HCT116 (cell line): ENCODE measurements at regions not wholly inside any gene's neighbourhood (a gene's known extent, or its start where the extent isn't known, plus 50 kb on each side); places are given as distances from the start of the nearest gene placed in this dataset.

ENCODE experiments used
- ATAC-seq: fragments of 200-7000 bp; cut with Tn5 transposase; 2 replicates; pipeline ENCODE4 v1.9.1; 2020; ENCODE audit warnings: mild to moderate bottlenecking, moderate library complexity
- BruUV-seq: library from RNA; stranded (reverse); fragments of 400-500 nt; replicated peaks from 2 replicates; lab custom pipeline; 2021; lab: Mats Ljungman, UMichigan
- CTCF ChIA-PET: fragments of 300-600 bp; sonication (Branson Sonifier 250); formaldehyde crosslinking; loops from one replicate; lab custom pipeline; 2021; ENCODE audit warnings: antibody characterized with exemption; lab: Charles Lee
- POLR2A ChIA-PET: fragments of 300-600, 350-600 bp; sonication (Branson Sonifier 250); formaldehyde crosslinking; loops from one replicate; lab custom pipeline; 2021; ENCODE audit warnings: antibody characterized with exemption; lab: Charles Lee
- RAD21 ChIA-PET, 2 experiments: fragments of 300-600 bp; sonication (Branson Sonifier 250); formaldehyde crosslinking; loops; one replicate each; lab custom pipeline; 2023; ENCODE audit warnings: low total read pairs in 2 of 2; ENCODE audit not compliant: uncharacterized antibody in 2 of 2, unreplicated experiment in 2 of 2, low non-redundant PET in 1 of 2; lab: Charles Lee
- DNase-seq: peaks from one replicate; pipeline ENCODE4 v3.0.0-alpha.2; 2010; ENCODE audit warnings: low read depth, low spot score
- H2AFZ ChIP-seq: fragments of 200-600 bp; shearing (Covaris generic), sonication (generic); 2 replicates; pipeline ENCODE4 v1.6.1; 2017; ENCODE audit warnings: low read depth, mixed run types, mixed read lengths, antibody characterized with exemption, low read length; ENCODE audit not compliant: poor library complexity, severe bottlenecking
- H3K27ac ChIP-seq: 2 replicates; pipeline ENCODE4 v1.5.1; 2012; ENCODE audit warnings: low read depth, low read length
- H3K27me3 ChIP-seq: fragments of 200-600 bp; sonication (generic); 2 replicates; pipeline ENCODE4 v1.6.1; 2016; ENCODE audit warnings: mixed run types, low read length, mixed read lengths; ENCODE audit not compliant: insufficient read depth
- H3K36me3 ChIP-seq, 2 experiments: fragments of 200-500 bp in 1 of 2; fragments of 200-600 bp in 1 of 2; sonication (Bioruptor generic) in 1 of 2; sonication (generic) in 1 of 2; 2 replicates each; pipeline versions ENCODE4 v1.5.1 to v1.6.1; 2014 to 2016; ENCODE audit warnings: low read length in 2 of 2, inconsistent platforms in 1 of 2, mixed read lengths in 1 of 2, mixed run types in 1 of 2; ENCODE audit not compliant: insufficient read depth in 2 of 2, control insufficient read depth in 1 of 2
- H3K4me1 ChIP-seq, 2 experiments: fragments of 200-600 bp in 1 of 2; sonication (generic) in 1 of 2; 2 replicates each; pipeline versions ENCODE4 v1.5.1 to v1.6.1; 2012 to 2017; ENCODE audit warnings: low read length in 2 of 2, inconsistent platforms in 1 of 2, mild to moderate bottlenecking in 1 of 2, mixed read lengths in 1 of 2, mixed run types in 1 of 2, moderate library complexity in 1 of 2; ENCODE audit not compliant: insufficient read depth in 2 of 2, control insufficient read depth in 1 of 2
- H3K4me2 ChIP-seq: fragments of 200-600 bp; sonication (generic); 2 replicates; pipeline ENCODE4 v1.6.1; 2017; ENCODE audit warnings: mixed run types, low read length, mixed read lengths
- H3K4me3 ChIP-seq, 2 experiments: fragments of 200-600 bp in 1 of 2; sonication (generic) in 1 of 2; replicated peaks in 1 of 2; 2 replicates each; pipeline ENCODE4 v1.5.1; 2011 to 2016; ENCODE audit warnings: low read length in 2 of 2, control low read depth in 1 of 2, low read depth in 1 of 2, mild to moderate bottlenecking in 1 of 2, mixed read lengths in 1 of 2, mixed run types in 1 of 2
- H3K79me2 ChIP-seq: fragments of 200-600 bp; sonication (generic); 2 replicates; pipeline ENCODE4 v1.6.1; 2017; ENCODE audit warnings: mild to moderate bottlenecking, mixed run types, low read length, moderate library complexity, mixed read lengths; ENCODE audit not compliant: insufficient read depth
- H3K9ac ChIP-seq: fragments of 200-600 bp; sonication (generic); 2 replicates; pipeline ENCODE4 v1.6.1; 2016; ENCODE audit warnings: low read length, mixed read lengths
- H3K9me2 ChIP-seq: fragments of 200-600 bp; sonication (generic), shearing (Covaris generic); 2 replicates; pipeline ENCODE4 v1.6.1; 2017; ENCODE audit warnings: mixed run types, mild to moderate bottlenecking, moderate library complexity; ENCODE audit not compliant: insufficient read depth
- H3K9me3 ChIP-seq, 2 experiments: fragments of 200-500 bp in 1 of 2; fragments of 200-600 bp in 1 of 2; sonication (Bioruptor generic) in 1 of 2; sonication (generic) in 1 of 2; 2 replicates each; pipeline ENCODE4 v1.6.1; 2014 to 2017; ENCODE audit warnings: low read length in 2 of 2, mixed read lengths in 2 of 2, inconsistent platforms in 1 of 2, low read depth in 1 of 2, mild to moderate bottlenecking in 1 of 2, mixed run types in 1 of 2, moderate library complexity in 1 of 2; ENCODE audit not compliant: control insufficient read depth in 1 of 2, insufficient read depth in 1 of 2
- H4K20me1 ChIP-seq: fragments of 200-600 bp; sonication (generic), shearing (Covaris generic); 2 replicates; pipeline ENCODE4 v1.6.1; 2017; ENCODE audit warnings: mixed run types, mild to moderate bottlenecking, moderate library complexity; ENCODE audit not compliant: insufficient read depth
- ATF3 ChIP-seq: IDR thresholded peaks from 2 replicates; pipeline ENCODE4 v1.6.1; 2012
- CBX3 ChIP-seq: IDR thresholded peaks from 2 replicates; pipeline ENCODE4 v1.6.1; 2012; ENCODE audit warnings: low read depth
- CEBPB ChIP-seq: IDR thresholded peaks from 2 replicates; pipeline ENCODE4 v1.6.1; 2012; ENCODE audit warnings: low read depth
- EGR1 ChIP-seq: IDR thresholded peaks from 2 replicates; pipeline ENCODE4 v1.6.1; 2012; ENCODE audit warnings: low read depth
- ELF1 ChIP-seq: IDR thresholded peaks from 2 replicates; pipeline ENCODE4 v1.6.1; 2012; ENCODE audit warnings: low read depth, borderline replicate concordance
- EZH2phosphoT487 ChIP-seq: fragments of 200-600 bp; IDR thresholded peaks from 2 replicates; pipeline ENCODE4 v1.6.1; 2018; ENCODE audit warnings: antibody characterized with exemption, borderline replicate concordance
- FOSL1 ChIP-seq: IDR thresholded peaks from 2 replicates; pipeline ENCODE4 v1.6.1; 2012; ENCODE audit warnings: low read depth
- JUND ChIP-seq: IDR thresholded peaks from 2 replicates; pipeline ENCODE4 v1.6.1; 2012
- MAX ChIP-seq: IDR thresholded peaks from 2 replicates; pipeline ENCODE4 v1.6.1; 2012
- POLR2A ChIP-seq: IDR thresholded peaks from 2 replicates; pipeline ENCODE4 v1.7.0; 2011; ENCODE audit warnings: borderline replicate concordance; ENCODE audit not compliant: insufficient read depth, insufficient read length; ENCODE audit errors: extremely low read depth
- POLR2AphosphoS5 ChIP-seq: IDR thresholded peaks from 2 replicates; pipeline ENCODE4 v1.6.1; 2011; ENCODE audit warnings: mild to moderate bottlenecking, low read depth, low read length, moderate library complexity
- RAD21 ChIP-seq: IDR thresholded peaks from 2 replicates; pipeline ENCODE4 v1.6.1; 2012; ENCODE audit warnings: low read depth, mild to moderate bottlenecking
- REST ChIP-seq: IDR thresholded peaks from 2 replicates; pipeline ENCODE4 v1.6.1; 2012; ENCODE audit warnings: low read depth
- SIN3A ChIP-seq: IDR thresholded peaks from 2 replicates; pipeline ENCODE4 v1.6.1; 2012; ENCODE audit warnings: low read depth
- SP1 ChIP-seq: IDR thresholded peaks from 2 replicates; pipeline ENCODE4 v1.6.1; 2012; ENCODE audit warnings: low read depth
- SRF ChIP-seq: IDR thresholded peaks from 2 replicates; pipeline ENCODE4 v1.6.1; 2012; ENCODE audit warnings: low read depth
- TCF7L2 ChIP-seq: IDR thresholded peaks from 2 replicates; pipeline ENCODE4 v1.7.0; 2011; ENCODE audit warnings: borderline replicate concordance, inconsistent platforms; ENCODE audit not compliant: insufficient read depth, insufficient read length; ENCODE audit errors: extremely low read depth
- YY1 ChIP-seq: IDR thresholded peaks from 2 replicates; pipeline ENCODE4 v1.6.1; 2011; ENCODE audit warnings: low read length, low read depth, moderate library complexity, mild to moderate bottlenecking; ENCODE audit not compliant: insufficient replicate concordance; ENCODE audit errors: extremely low read depth
- ZFX ChIP-seq: fragments of 450-650 bp; IDR thresholded peaks from 2 replicates; pipeline ENCODE4 v1.6.1; 2017
- ZNF274 ChIP-seq: fragments of 200-500 bp; sonication (Bioruptor generic); IDR thresholded peaks from 2 replicates; pipeline ENCODE4 v1.6.1; 2014; ENCODE audit warnings: mild to moderate bottlenecking, low read depth, low read length, inconsistent platforms
- intact Hi-C: fragments of 100-400 bp; cut with micrococcal nuclease; formaldehyde crosslinking; loops from 2 replicates; pipeline ENCODE4 v1.10.0; 2022

- CTCF ChIA-PET = no interaction called here
- no peak for ATAC-seq
- Histone ChIP-seq H4K20me1 (no peaks in the 10 kb centered on the region), H3K4me2 (no peak overlapping the region), H3K9ac (no peak overlapping the region), H3K36me3 (no peaks in the 10 kb centered on the region), H3K4me3 (no peak overlapping the region), H3K4me1 (no peaks in the 10 kb centered on the region), H3K27ac (no peak overlapping the region), H2AFZ (no peak overlapping the region), H3K9me3 (no peaks in the 10 kb centered on the region), H3K79me2 (no peaks in the 10 kb centered on the region), H3K9me2 (no peaks in the 10 kb centered on the region), H3K27me3 (peaks cover 3% of the 10 kb centered on the region; the same call in 1 of the 2 replicates)
- intact Hi-C loops = no loop called here
- POLR2A ChIA-PET = no interaction called here
- no TSS peak for BruUV-seq
- TF ChIP-seq SRF = no peak
- TF ChIP-seq YY1 = no peak
- no peak for TF ChIP-seq JUND
- TF ChIP-seq SIN3A = no peak
- TF ChIP-seq MAX = no peak
- no peak for TF ChIP-seq ZFX
- no peak for TF ChIP-seq RAD21
- TF ChIP-seq CBX3 = no peak
- TF ChIP-seq EGR1 = no peak
- TF ChIP-seq TCF7L2 = no peak
- TF ChIP-seq ELF1 = no peak
- no peak for TF ChIP-seq CEBPB
- no peak for TF ChIP-seq EZH2phosphoT487
- TF ChIP-seq FOSL1 = no peak
- no peak for TF ChIP-seq ATF3
- no peak for TF ChIP-seq ZNF274
- no peak for TF ChIP-seq SP1
- no peak for TF ChIP-seq POLR2A
- TF ChIP-seq REST = no peak
- no peak for TF ChIP-seq POLR2AphosphoS5
- RAD21 ChIA-PET = no interaction called here
- no peak for DNase-seq
Observed at GRCh38 chr3:117926819-117927218, 1107.8 kb downstream of the IGSF11 start.
